SK-N-SH (cell line): ENCODE measurements at regions not wholly inside any gene's neighbourhood (a gene's known extent, or its start where the extent isn't known, plus 50 kb on each side); places are given as distances from the start of the nearest gene placed in this dataset.

Experiments
- CTCF ChIA-PET: fragments of 300-600, 350-600 bp; formaldehyde crosslinking; extraction: SDS; loops from one replicate; lab custom pipeline; 2021; lab: Yijun Ruan, JAX
- POLR2A ChIA-PET: fragments of 350-600 bp; sonication (Branson Sonifier 250); formaldehyde crosslinking; extraction: SDS; loops from one replicate; lab custom pipeline; 2020; ENCODE audit warnings: antibody characterized with exemption, inconsistent platforms; lab: Yijun Ruan, JAX
- DNase-seq: peaks from one replicate; pipeline ENCODE4 v3.0.0; 2012
- H2AFZ ChIP-seq: fragments of 200-600 bp; sonication (generic); 2 replicates; pipeline ENCODE4 v1.8.1; 2016; ENCODE audit warnings: antibody characterized with exemption, mild to moderate bottlenecking, low read depth
- H3F3A ChIP-seq: fragments of 200-600 bp; sonication (generic); replicated peaks from 2 replicates; pipeline ENCODE3; 2016; ENCODE audit warnings: antibody characterized with exemption, mild to moderate bottlenecking; ENCODE audit not compliant: insufficient read depth
- H3K27ac ChIP-seq, 2 experiments: fragments of 200-500 bp in 1 of 2; fragments of 200-600 bp in 1 of 2; sonication (Bioruptor generic) in 1 of 2; sonication (generic), shearing (Covaris generic) in 1 of 2; 2 replicates each; pipeline versions ENCODE4 v1.5.1 to v1.6.1; 2014 to 2016; ENCODE audit warnings: low read depth in 2 of 2, inconsistent platforms in 1 of 2, low read length in 1 of 2, mild to moderate bottlenecking in 1 of 2, mixed read lengths in 1 of 2
- H3K27me3 ChIP-seq: fragments of 200-600 bp; sonication (generic), shearing (Covaris generic); 2 replicates; pipeline ENCODE4 v1.6.1; 2016; ENCODE audit warnings: mixed run types; ENCODE audit not compliant: insufficient read depth
- H3K36me3 ChIP-seq, 2 experiments: fragments of 200-500 bp in 1 of 2; fragments of 200-600 bp in 1 of 2; sonication (Bioruptor generic) in 1 of 2; sonication (generic) in 1 of 2; replicated peaks in 1 of 2; 2 replicates each; pipeline versions ENCODE3 to v1.5.1; 2014 to 2016; ENCODE audit warnings: low read length in 1 of 2, mild to moderate bottlenecking in 1 of 2; ENCODE audit not compliant: insufficient read depth in 2 of 2, control insufficient read depth in 1 of 2
- H3K4me1 ChIP-seq, 2 experiments: fragments of 200-500 bp in 1 of 2; fragments of 200-600 bp in 1 of 2; sonication (Bioruptor generic) in 1 of 2; sonication (generic), shearing (Covaris generic) in 1 of 2; 2 replicates each; pipeline versions ENCODE4 v1.5.1 to v1.6.1; 2014 to 2016; ENCODE audit warnings: low read depth in 1 of 2, low read length in 1 of 2, mixed run types in 1 of 2; ENCODE audit not compliant: insufficient read depth in 2 of 2, control insufficient read depth in 1 of 2
- H3K4me2 ChIP-seq: fragments of 200-600 bp; sonication (generic), shearing (Covaris generic); 2 replicates; pipeline ENCODE4 v1.6.1; 2017; ENCODE audit warnings: mixed run types
- H3K4me3 ChIP-seq, 2 experiments: fragments of 200-500 bp in 1 of 2; fragments of 200-600 bp in 1 of 2; sonication (Bioruptor generic) in 1 of 2; sonication (generic), shearing (Covaris generic) in 1 of 2; 2 replicates each; pipeline versions ENCODE4 v1.5.1 to v1.8.1; 2014 to 2016; ENCODE audit warnings: low read depth in 2 of 2, inconsistent platforms in 1 of 2, low read length in 1 of 2, mild to moderate bottlenecking in 1 of 2, mixed read lengths in 1 of 2, moderate library complexity in 1 of 2
- H3K79me2 ChIP-seq: fragments of 200-600 bp; sonication (generic); 2 replicates; pipeline ENCODE4 v1.8.1; 2017; ENCODE audit warnings: mild to moderate bottlenecking; ENCODE audit not compliant: insufficient read depth
- H3K9ac ChIP-seq: fragments of 200-600 bp; sonication (generic); 2 replicates; pipeline ENCODE4 v1.6.1; 2017; ENCODE audit warnings: mixed run types
- H3K9me2 ChIP-seq: fragments of 200-600 bp; sonication (generic); 2 replicates; pipeline ENCODE4 v1.6.1; 2017; ENCODE audit warnings: mixed run types
- H3K9me3 ChIP-seq: fragments of 200-600 bp; sonication (generic); 2 replicates; pipeline ENCODE4 v1.6.1; 2017; ENCODE audit warnings: mixed run types, mild to moderate bottlenecking, moderate library complexity
- H4K20me1 ChIP-seq: fragments of 200-600 bp; sonication (generic); 2 replicates; pipeline ENCODE4 v1.6.1; 2017; ENCODE audit warnings: mild to moderate bottlenecking, mixed run types; ENCODE audit not compliant: insufficient read depth
- ELF1 ChIP-seq: IDR thresholded peaks from 2 replicates; pipeline ENCODE4 v1.4.0; 2012
- FOXM1 ChIP-seq: IDR thresholded peaks from 2 replicates; pipeline ENCODE4 v1.4.0; 2012; ENCODE audit warnings: low read depth, mild to moderate bottlenecking
- MEF2A ChIP-seq: IDR thresholded peaks from 2 replicates; pipeline ENCODE4 v1.4.0; 2012; ENCODE audit warnings: low read depth, borderline replicate concordance
- RXRA ChIP-seq: IDR thresholded peaks from 2 replicates; pipeline ENCODE4 v1.4.0; 2012; ENCODE audit warnings: low read depth, mild to moderate bottlenecking, borderline replicate concordance
- SIN3A ChIP-seq: IDR thresholded peaks from 2 replicates; pipeline ENCODE4 v1.6.1; 2012; ENCODE audit warnings: low read depth, mild to moderate bottlenecking, low read length, moderate library complexity, borderline replicate concordance
- SMC3 ChIP-seq: IDR thresholded peaks from 2 replicates; pipeline ENCODE4 v1.6.1; 2012; ENCODE audit warnings: low read depth, low read length, improper control_type of control experiment
- TCF12 ChIP-seq: IDR thresholded peaks from 2 replicates; pipeline ENCODE4 v1.4.0; 2012
- TEAD4 ChIP-seq: IDR thresholded peaks from 2 replicates; pipeline ENCODE4 v1.4.0; 2012; ENCODE audit warnings: mild to moderate bottlenecking, borderline replicate concordance; ENCODE audit not compliant: insufficient read depth
- USF2 ChIP-seq: fragments of 150-350 bp; IDR thresholded peaks from 2 replicates; pipeline ENCODE4 v1.6.1; 2017; ENCODE audit warnings: antibody characterized with exemption, low read length, low read depth, borderline replicate concordance
- ZBTB33 ChIP-seq: IDR thresholded peaks from 2 replicates; pipeline ENCODE4 v1.4.0; 2012; ENCODE audit warnings: low read depth, borderline replicate concordance
- WGBS: methylation state at CpG from one replicate; pipeline ENCODE4 v1.1.6; 2017; ENCODE audit warnings: low lambda C conversion rate; 5-methylcytosine and 5-hydroxymethylcytosine counted together
- TF ChIP-seq, protein P1 (sequence below): IDR thresholded peaks from 2 replicates; pipeline ENCODE4; 2012
- TF ChIP-seq, protein P2 (sequence below): IDR thresholded peaks from 2 replicates; pipeline ENCODE4 v1.4.0; 2012; ENCODE audit warnings: low read depth
- TF ChIP-seq, protein P3 (sequence below): IDR thresholded peaks from 2 replicates; pipeline ENCODE4 v1.6.1; 2012; ENCODE audit warnings: mild to moderate bottlenecking, low read depth, low read length, moderate library complexity

GRCh38 chr9:38138276-38138675 lies 69.2 kb upstream of the SHB start:
- H3F3A ChIP-seq = peaks cover 20% of the 10 kb centered on the region
- no peak overlapping the region for H3K4me2 ChIP-seq
- no peaks in the 10 kb centered on the region for H3K79me2 ChIP-seq
- POLR2A ChIA-PET = no interaction called here
- CTCF ChIA-PET = no interaction called here
- H3K4me1 ChIP-seq = peaks cover 14 to 15% of the 10 kb centered on the region in 2 experiments
- no peak overlapping the region for H2AFZ ChIP-seq
- no peaks in the 10 kb centered on the region for H4K20me1 ChIP-seq
- H3K36me3 ChIP-seq = no peaks in the 10 kb centered on the region
- WGBS = 89% methylated on average over 4 of the region's 4 CpGs
- H3K9ac ChIP-seq = no peak overlapping the region
- no peak overlapping the region for H3K4me3 ChIP-seq
- no peak overlapping the region for H3K27ac ChIP-seq
- H3K9me2 ChIP-seq = no peaks in the 10 kb centered on the region
- DNase-seq = no peak
- H3K27me3 ChIP-seq = no peaks in the 10 kb centered on the region; the same call in 1 of the 2 replicates
- H3K9me3 ChIP-seq = no peaks in the 10 kb centered on the region
- no peak for TF ChIP-seq SIN3A
- no peak for TF ChIP-seq SMC3
- TF ChIP-seq FOXM1 = no peak
- no peak for TF ChIP-seq ZBTB33
- TF ChIP-seq, protein P1, sequence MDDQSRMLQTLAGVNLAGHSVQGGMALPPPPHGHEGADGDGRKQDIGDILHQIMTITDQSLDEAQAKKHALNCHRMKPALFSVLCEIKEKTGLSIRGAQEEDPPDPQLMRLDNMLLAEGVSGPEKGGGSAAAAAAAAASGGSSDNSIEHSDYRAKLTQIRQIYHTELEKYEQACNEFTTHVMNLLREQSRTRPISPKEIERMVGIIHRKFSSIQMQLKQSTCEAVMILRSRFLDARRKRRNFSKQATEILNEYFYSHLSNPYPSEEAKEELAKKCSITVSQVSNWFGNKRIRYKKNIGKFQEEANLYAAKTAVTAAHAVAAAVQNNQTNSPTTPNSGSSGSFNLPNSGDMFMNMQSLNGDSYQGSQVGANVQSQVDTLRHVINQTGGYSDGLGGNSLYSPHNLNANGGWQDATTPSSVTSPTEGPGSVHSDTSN = no peak
- no peak for TF ChIP-seq USF2
- no peak for TF ChIP-seq TEAD4
- TF ChIP-seq, protein P2, sequence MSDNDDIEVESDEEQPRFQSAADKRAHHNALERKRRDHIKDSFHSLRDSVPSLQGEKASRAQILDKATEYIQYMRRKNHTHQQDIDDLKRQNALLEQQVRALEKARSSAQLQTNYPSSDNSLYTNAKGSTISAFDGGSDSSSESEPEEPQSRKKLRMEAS = no peak
- TF ChIP-seq MEF2A = no peak
- TF ChIP-seq, protein P3, sequence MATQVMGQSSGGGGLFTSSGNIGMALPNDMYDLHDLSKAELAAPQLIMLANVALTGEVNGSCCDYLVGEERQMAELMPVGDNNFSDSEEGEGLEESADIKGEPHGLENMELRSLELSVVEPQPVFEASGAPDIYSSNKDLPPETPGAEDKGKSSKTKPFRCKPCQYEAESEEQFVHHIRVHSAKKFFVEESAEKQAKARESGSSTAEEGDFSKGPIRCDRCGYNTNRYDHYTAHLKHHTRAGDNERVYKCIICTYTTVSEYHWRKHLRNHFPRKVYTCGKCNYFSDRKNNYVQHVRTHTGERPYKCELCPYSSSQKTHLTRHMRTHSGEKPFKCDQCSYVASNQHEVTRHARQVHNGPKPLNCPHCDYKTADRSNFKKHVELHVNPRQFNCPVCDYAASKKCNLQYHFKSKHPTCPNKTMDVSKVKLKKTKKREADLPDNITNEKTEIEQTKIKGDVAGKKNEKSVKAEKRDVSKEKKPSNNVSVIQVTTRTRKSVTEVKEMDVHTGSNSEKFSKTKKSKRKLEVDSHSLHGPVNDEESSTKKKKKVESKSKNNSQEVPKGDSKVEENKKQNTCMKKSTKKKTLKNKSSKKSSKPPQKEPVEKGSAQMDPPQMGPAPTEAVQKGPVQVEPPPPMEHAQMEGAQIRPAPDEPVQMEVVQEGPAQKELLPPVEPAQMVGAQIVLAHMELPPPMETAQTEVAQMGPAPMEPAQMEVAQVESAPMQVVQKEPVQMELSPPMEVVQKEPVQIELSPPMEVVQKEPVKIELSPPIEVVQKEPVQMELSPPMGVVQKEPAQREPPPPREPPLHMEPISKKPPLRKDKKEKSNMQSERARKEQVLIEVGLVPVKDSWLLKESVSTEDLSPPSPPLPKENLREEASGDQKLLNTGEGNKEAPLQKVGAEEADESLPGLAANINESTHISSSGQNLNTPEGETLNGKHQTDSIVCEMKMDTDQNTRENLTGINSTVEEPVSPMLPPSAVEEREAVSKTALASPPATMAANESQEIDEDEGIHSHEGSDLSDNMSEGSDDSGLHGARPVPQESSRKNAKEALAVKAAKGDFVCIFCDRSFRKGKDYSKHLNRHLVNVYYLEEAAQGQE = no peak
- TF ChIP-seq RXRA = no peak
- TF ChIP-seq ELF1 = no peak
- no peak for TF ChIP-seq TCF12
